ENCODE measurements at regions not wholly inside any gene's neighbourhood (a gene's known extent, or its start where the extent isn't known, plus 50 kb on each side); places are given as distances from the start of the nearest gene placed in this dataset.
"Not testable (repeated sequence)": the region's sequence is repeated elsewhere in the genome, so short reads cannot be mapped to it uniquely, and the experiment has no call there.

- not testable (repeated sequence) for H3K27ac Mint-ChIP-seq; H3K4me1 Mint-ChIP-seq; DNase-seq; H3K36me3 Mint-ChIP-seq; H3K9me3 Mint-ChIP-seq; H3K4me3 Mint-ChIP-seq; ATAC-seq (ENCODE audit: low read depth in 2 of 2); H3K27me3 Mint-ChIP-seq
Measured at GRCh38 chrX:117392360-117392759, 724.2 kb downstream of the KLHL13 start.

- no peaks in the 10 kb centered on the region for H3K27me3 Mint-ChIP-seq
- DNase-seq (no peak), ATAC-seq (ENCODE audit: low read depth in 2 of 2) (no peak)
- H3K4me3 Mint-ChIP-seq = no peak overlapping the region
- no peaks in the 10 kb centered on the region for H3K36me3 Mint-ChIP-seq
- no peak overlapping the region for H3K27ac Mint-ChIP-seq
- H3K9me3 Mint-ChIP-seq = peaks cover 0 to 8% (median 4%) of the 10 kb centered on the region in 7 donors
- no peaks in the 10 kb centered on the region for H3K4me1 Mint-ChIP-seq
Measured at GRCh38 chrX:117376460-117376859, 740.1 kb downstream of the KLHL13 start.

- DNase-seq (no peak), ATAC-seq (ENCODE audit: low read depth in 2 of 2) (no peak)
- H3K4me3 Mint-ChIP-seq = no peak overlapping the region
- peak overlapping the region in 1 of 6 donors; percentile 6 for H3K27ac Mint-ChIP-seq
- H3K27me3 Mint-ChIP-seq = no peaks in the 10 kb centered on the region
- peaks cover 0 to 12% (median 3%) of the 10 kb centered on the region in 7 donors for H3K9me3 Mint-ChIP-seq
- no peaks in the 10 kb centered on the region for H3K36me3 Mint-ChIP-seq
- H3K4me1 Mint-ChIP-seq = no peaks in the 10 kb centered on the region
Measured at GRCh38 chrX:117335209-117335608, 781.4 kb downstream of the KLHL13 start.

GRCh38 chrX:117327373-117327772 is 789.2 kb downstream of the KLHL13 start:
- Mint-ChIP-seq H3K4me3 (no peak overlapping the region), H3K27me3 (no peaks in the 10 kb centered on the region), H3K27ac (no peak overlapping the region), H3K36me3 (no peaks in the 10 kb centered on the region), H3K9me3 (peaks cover 0 to 18% (median 3%) of the 10 kb centered on the region in 7 donors), H3K4me1 (no peaks in the 10 kb centered on the region)
- no peak for DNase-seq
- no peak for ATAC-seq (ENCODE audit: low read depth in 2 of 2)

GRCh38 chrX:117325706-117326105 is 790.9 kb downstream of the KLHL13 start:
- Mint-ChIP-seq H3K27ac (no peak overlapping the region), H3K36me3 (no peaks in the 10 kb centered on the region), H3K4me3 (no peak overlapping the region), H3K4me1 (no peaks in the 10 kb centered on the region), H3K27me3 (no peaks in the 10 kb centered on the region), H3K9me3 (peaks cover 0 to 19% (median 5%) of the 10 kb centered on the region in 7 donors)
- DNase-seq (no peak), ATAC-seq (ENCODE audit: low read depth in 2 of 2) (no peak)

- DNase-seq = no peak
- H3K27ac Mint-ChIP-seq = no peak overlapping the region
Measured at GRCh38 chrX:117305168-117305766, 811.3 kb downstream of the KLHL13 start.

GRCh38 chrX:117301086-117301485 is 815.5 kb downstream of the KLHL13 start:
- Mint-ChIP-seq H3K4me3 (peak overlapping the region in 1 of 8 donors; percentile 14), H3K9me3 (peaks cover 0 to 18% (median 4%) of the 10 kb centered on the region in 7 donors), H3K27ac (no peak overlapping the region), H3K4me1 (no peaks in the 10 kb centered on the region), H3K36me3 (no peaks in the 10 kb centered on the region), H3K27me3 (no peaks in the 10 kb centered on the region)
- no peak for ATAC-seq (ENCODE audit: low read depth in 2 of 2)
- no peak for DNase-seq

More at GRCh38 chrX:117305168-117305766, 811.3 kb downstream of the KLHL13 start:
- H3K4me3 Mint-ChIP-seq = no peak overlapping the region
- no peaks in the 10 kb centered on the region for H3K27me3 Mint-ChIP-seq
- no peaks in the 10 kb centered on the region for H3K36me3 Mint-ChIP-seq
- H3K9me3 Mint-ChIP-seq = peaks cover 0 to 13% (median 5%) of the 10 kb centered on the region in 7 donors
- H3K4me1 Mint-ChIP-seq = no peaks in the 10 kb centered on the region
- no peak for ATAC-seq (ENCODE audit: low read depth in 2 of 2)

GRCh38 chrX:117291760-117292159 is 824.9 kb downstream of the KLHL13 start:
- H3K36me3 Mint-ChIP-seq = no peaks in the 10 kb centered on the region
- DNase-seq = no peak
- H3K4me1 Mint-ChIP-seq = no peaks in the 10 kb centered on the region
- H3K4me3 Mint-ChIP-seq = no peak overlapping the region
- no peak for ATAC-seq (ENCODE audit: low read depth in 2 of 2)
- H3K27ac Mint-ChIP-seq = no peak overlapping the region
- peaks cover 3 to 23% (median 6%) of the 10 kb centered on the region in 7 donors for H3K9me3 Mint-ChIP-seq
- H3K27me3 Mint-ChIP-seq = no peaks in the 10 kb centered on the region

GRCh38 chrX:117274965-117275364 is 812.2 kb upstream of the CT83 start:
- ATAC-seq (ENCODE audit: low read depth in 2 of 2) = no peak
- Mint-ChIP-seq H3K36me3 (no peaks in the 10 kb centered on the region), H3K4me3 (no peak overlapping the region), H3K9me3 (peaks cover 0 to 9% (median 6%) of the 10 kb centered on the region in 7 donors), H3K27ac (no peak overlapping the region), H3K4me1 (no peaks in the 10 kb centered on the region), H3K27me3 (no peaks in the 10 kb centered on the region)
- no peak for DNase-seq

Data from naive B cell (primary cell).